NCI-H82 treated with DMSO at 0.1 percent for 48 hours (cell line): ENCODE measurements at regions not wholly inside any gene's neighbourhood (a gene's known extent, or its start where the extent isn't known, plus 50 kb on each side); places are given as distances from the start of the nearest gene placed in this dataset.

Experiments
- DNase-seq: peaks from one replicate; lab custom pipeline; 2025; ENCODE audit not compliant: unreplicated experiment; lab: John Stamatoyannopoulos, UW

DNA sequence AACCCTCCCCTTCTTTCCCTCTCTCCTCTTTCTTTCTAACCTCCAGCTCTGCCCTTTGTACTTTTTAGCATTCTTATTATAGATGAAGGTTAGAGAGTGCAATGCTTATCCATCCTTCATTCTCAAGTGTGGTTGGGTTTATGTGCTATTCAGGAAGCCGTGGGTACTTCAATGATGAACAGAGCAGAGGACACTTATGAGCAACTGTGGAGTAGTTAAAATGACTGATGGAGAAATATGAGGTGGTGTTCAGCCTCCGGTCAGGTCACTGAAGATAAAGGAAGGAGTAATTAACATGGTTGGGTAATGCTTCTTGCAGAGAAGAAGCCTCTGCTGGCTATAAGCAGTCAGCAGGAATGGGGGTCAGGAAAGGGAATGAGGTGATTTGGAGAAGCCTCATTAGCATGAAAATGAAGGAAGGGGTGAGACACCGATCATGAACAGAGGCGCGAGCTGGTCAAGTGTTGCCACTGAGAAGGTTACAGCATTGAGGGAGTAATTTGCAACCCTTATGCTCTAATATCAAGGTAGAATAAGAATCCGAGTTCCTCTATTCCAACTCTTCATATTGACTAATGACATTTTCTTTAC, 174.7 kb downstream of the LPIN1 start:
- DNase-seq, result no peak

DNA sequence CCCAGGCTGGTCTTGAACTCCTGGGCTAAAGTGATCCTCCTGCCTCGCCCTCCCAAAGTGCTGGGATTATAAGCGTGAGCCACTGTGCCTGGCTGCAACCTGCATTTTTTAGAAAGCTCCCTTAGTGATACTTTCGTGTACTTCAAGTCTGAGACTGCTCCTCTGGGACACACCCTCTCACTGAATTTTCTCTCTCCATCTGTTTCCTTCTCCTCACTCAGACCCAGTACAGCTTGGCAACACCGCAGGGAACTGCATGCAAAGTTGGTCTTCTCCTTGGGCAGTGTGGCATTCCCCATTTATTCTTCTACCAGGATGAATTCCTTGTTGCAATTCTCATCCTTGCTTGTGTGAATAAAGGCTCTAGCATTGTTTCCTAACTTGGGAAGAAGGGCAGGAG, 175.9 kb downstream of the LPIN1 start:
- no peak for DNase-seq

DNA sequence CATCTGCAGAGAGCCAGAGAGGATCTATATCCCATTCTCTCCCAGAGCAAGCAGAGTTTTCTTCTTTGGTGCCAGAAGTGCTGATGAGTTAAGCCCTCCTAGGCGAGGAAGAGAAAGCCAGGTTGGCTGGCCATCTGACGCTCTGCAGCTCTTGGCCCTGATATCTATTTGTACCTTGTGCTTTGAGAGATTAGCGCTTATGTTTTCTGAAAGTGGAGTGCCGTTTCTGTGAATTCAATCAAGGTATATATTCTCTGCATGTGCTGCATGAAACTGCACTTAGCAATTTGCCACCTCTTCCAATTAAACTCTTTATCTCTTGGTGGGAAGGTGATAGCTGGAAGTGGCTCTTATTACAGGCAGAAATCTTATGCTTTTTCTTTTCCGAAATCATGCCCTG, 177.5 kb downstream of the LPIN1 start:
- no peak for DNase-seq

DNA sequence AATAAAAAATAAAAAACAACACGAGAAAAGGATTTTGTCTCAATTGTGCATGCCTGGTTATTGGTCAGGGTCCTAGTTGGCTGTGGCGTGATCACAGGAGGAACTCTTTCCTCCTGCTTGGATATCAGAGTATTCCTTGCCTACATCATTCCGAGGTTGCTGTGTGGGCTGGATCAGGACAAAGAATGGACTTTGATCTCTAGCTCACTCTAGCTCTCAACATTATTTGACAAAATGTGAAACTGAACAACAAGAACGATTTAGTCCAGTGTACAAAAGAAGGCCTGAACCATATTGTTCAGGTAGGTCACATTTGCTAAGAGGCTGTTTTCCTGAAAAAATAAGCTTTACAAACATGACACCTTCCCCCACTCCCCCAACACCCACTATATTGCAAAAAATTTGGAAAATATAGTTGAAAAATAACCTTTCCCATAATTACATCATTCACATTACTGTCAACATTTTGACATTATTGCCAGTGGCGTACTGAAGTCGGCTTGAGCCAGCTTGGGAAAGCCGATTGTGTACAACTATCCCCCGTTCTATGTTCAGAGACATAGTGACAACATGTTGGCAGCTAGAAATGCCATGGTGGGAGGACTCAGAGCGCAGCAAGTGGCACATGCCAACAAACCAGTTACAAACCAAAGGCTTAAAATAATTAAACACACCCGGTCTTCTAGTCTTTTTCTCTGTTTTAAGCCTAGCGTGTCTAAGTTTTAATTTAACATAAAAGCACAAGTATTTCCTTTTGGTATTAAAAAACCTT, 179.0 kb downstream of the LPIN1 start:
- no peak for DNase-seq

DNA sequence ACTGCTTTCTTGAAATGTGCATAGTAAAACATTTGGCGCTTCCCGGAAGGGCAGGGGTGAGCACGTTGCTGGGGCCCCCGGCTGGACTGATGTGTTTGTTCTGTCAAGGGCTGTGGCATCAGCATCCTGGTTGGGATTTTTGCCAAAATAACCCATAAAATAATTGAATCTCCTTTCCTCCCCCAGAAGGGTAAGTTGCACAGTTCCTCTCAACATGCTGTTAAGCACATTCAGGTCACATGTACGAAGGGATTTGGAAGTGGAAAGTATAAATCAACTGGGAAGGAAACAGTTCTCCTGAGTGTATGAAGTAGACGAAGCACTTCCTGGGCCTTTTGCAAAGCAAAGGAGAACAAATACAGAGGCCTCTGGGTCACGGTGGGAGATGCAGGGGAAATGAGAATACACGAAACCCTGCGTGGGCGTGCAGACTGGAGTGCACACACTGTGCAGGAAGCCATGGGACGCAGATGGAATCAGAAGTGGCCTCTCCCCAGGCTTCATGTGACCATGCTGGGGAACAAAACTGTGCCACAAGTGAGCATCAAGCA, 183.9 kb downstream of the LPIN1 start:
- no peak for DNase-seq

DNA sequence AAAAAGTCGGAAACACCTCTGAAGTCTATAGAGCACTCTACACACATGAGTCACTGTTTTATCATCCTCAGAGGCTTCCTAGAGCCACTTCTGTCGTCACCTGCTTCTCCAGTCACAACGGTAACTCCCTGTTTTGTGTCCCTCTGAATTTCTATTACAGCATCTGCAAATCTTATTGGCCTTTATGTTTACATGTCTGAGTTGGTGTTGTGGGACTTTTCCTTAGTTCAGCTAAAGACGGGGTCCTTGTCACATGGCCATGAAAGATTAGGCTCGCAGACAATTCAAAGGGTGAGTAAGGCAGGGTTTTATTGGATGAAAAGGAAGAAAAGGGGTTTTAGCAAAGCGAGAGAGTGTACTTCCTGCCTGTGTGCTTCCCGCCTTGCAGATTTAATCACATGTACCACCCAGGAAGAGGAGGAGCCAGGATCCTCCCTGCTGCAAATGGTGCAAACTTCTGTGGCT, 185.6 kb downstream of the LPIN1 start:
- no peak for DNase-seq

DNA sequence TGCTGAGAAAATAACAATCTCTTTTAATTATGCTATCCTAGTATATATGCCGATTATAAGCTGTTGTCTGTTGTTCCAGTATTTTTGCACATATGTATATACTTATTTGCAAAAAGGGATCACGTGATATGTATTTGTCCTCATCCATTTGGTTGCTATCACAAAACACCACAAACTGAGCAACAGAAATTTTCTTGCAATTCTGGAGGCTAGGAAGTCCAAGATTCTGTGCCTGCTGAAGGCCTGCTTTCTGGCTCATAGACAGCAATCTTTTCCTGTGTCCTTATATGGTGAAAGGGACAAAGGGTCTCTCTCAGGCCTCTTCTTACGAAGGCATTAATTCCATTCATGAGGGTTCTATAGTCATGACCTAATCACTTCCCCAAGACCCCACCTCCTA, 186.5 kb downstream of the LPIN1 start:
- no peak for DNase-seq

DNA sequence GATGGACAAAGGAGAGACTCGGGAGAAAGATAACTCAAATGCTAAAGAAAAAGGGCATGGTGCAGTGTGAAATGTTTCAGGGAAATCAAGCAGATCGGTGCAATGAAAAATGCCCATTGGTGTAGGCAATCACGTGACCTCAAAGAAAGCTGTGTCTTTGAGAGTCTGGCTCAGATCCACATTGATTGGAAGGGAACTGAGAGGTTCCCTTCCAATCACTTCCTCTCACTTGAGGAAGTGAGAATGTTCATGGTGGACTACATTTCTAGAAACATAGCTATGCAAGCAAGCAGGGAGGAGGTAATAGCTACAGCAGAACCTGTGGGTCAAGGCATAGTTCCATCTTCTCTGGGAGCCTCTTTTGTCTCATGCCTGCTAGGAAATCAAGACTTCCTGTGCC, 187.4 kb downstream of the LPIN1 start:
- DNase-seq, result no peak

DNA sequence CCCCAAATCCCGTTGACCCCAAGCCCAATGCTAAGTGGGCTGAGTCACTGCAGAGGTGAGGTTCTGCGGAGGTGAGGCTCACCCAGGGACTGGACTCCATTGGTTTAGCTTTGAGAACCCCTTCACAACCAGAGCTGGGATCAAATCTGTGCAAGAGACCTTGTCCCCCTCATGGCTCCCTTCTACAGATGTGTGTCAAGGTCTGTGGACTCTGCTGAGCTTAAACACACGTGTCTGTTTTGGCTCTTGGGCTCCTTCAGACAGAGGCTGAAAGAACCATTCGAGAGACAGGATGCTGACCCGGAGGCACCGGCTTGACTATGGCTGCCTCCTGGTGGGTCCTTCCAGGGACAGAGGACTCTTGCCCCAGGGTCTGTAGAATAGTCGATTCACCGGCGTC, 190.3 kb downstream of the LPIN1 start:
- DNase-seq, result no peak

DNA sequence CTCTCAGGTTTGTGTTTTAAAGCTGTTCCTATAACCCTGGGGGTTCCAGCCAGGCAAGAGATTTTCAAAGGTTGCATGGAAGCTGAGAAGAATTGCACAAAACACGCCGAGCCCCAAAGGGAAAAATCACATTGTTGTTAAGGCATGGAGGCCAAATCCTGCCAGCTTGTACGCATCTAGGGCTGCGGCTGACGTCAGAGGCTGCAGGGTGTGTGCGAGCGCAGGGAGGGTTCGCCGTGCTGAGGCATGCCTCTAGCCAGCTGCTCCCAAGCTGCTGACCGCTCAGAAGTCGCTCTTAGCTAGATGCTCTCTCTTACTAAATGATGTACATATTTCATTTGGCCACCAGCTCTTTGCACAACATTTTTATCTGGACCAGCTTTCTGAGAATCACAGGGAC, 191.8 kb downstream of the LPIN1 start:
- DNase-seq, result no peak

DNA sequence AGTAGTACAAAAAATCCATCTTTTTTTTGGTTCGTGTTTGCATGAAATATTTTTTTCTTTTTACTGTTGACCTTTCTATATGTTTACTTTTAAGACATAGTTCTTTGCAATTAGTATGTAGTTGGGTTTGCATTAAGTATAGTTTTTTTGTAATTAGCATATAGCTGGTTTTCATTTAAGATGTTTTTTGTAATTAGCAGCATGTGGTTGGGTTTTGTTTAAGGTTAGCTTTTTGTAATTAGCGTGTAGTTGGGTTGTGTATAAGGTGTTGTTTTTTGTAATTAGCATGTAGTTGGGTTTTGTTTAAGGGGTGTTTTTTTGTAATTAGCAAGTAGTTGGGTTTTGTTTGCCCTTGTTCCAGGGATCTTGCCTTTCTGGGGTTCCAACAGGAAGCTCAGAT, 193.1 kb downstream of the LPIN1 start:
- no peak for DNase-seq

DNA sequence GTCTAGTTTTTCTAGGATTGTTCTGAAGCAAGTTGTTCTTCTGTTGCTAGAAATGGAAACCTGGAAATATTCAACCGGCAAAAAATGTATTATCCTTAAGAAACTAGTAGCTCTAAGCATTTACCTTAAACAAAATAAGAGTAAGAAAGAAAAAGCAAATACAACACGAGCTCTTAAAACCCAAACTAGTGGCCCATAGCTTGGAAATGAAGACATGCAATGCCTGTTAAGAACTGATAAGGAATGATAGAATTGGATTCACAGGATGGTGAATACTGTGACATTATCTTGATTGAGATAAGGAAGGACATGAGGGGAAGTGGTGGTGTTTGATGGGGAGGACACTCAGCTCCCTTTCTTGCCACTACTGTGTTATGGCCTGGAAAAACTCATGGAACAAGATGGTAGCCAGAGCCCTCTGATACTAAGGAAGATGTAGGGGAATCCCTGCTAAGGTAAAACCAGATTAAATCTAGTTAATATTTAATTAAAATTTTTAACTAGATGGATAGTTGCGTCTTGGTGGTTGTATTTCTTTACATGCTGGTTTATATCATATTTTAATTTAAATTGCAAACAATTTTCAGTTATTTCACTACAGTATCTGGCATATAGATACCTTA, 193.8 kb downstream of the LPIN1 start:
- no peak for DNase-seq

DNA sequence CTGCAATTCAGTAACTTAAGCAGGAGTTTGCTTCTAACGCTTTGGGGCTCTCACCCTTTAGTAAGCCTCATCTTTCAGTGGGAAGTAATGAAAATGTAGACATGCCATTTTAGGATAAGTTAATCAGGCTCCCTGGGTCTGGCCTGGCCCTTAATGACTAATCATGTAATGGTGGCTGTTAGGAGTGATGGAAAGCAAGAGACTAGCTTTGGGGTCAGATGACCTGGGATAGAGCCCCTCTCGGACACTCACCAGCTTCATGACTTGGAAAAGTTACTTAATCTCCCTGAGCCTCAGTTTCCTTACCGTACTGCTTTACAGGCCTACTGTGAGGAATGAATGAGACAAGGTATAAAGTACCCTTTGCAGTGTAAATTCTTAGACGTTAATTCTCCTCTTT, 194.4 kb downstream of the LPIN1 start:
- no peak for DNase-seq

DNA sequence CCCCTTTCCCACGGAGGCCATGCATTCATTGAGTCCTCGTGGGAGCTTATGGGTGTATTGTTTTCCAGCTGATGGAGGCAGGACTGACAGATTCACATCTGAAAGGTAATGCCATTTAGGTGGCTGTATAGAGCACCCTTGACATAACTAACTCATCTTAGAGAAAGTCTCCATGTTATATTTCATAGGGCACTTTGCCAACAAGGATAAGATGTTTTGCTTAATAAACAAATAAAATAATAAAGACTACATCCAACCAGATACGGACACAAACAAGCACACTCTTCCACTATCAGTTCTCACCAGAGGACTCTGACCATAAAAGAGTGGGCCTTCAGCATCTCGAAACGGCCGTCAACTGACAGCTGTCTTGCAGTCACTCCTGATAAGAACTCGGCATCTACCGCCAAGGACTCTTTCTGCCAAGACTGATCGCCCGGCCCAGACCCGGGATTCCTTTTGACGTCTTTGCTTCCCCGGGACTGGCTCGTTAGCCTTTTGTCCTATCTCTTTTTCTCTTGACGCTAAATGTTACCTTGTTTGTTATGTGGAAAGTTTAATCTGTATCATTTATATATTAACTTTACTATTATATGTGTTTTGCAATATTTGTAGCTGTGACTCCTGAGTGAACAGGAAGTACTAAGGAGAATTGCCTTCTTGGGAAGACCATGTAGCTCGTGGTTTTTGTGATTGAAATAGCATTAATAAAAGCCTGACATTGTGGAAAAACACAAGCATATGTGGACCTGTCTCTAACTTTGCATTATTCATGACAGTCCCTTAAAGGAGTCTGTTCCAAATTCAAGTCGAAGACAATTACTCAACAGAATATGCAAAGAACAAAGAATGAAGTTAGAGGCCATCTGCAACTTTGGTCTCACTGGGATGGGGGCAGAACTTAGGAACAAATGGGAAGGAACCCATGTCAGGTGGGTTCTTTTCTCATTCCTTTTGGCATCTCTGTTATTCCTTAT, 195.1 kb downstream of the LPIN1 start:
- DNase-seq, result no peak

DNA sequence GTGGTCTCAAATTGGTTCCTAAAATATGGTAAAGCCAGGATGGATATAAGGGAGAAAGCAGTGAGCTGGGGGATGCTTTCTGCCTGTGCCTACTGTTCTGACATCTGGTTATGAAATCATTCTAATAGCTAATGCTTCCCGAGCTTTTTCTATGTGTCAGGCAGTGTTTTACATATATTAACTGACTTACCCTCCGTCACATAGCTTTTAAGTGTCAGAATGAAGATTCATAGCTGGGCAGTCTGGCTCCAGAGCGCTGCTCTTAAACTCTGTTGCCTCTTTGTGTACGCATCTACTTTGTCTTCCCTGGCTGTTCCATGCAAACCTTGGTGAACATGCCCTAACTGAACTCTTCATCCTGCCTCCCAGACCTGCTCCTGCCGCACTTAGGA, 195.7 kb downstream of the LPIN1 start:
- no peak for DNase-seq

DNA sequence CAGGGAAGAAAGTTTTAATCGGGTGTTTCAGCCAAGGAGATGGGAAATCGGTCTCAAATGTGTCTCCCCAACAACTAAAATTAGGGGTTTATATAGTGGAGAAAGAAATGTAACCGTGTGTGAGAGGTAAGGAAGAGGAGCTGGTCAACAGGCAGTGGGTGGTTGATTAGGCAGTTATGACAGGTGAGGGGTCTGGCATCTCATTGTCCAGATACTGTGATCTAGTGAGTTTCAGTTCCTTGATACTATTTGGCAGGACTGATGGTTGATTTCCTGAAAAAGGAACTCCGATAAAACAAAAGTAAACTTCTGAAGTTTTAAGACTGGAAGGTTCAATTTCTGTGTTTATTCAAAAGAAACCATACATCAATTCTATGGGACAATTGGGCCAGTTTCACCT, 197.9 kb downstream of the LPIN1 start:
- no peak for DNase-seq

DNA sequence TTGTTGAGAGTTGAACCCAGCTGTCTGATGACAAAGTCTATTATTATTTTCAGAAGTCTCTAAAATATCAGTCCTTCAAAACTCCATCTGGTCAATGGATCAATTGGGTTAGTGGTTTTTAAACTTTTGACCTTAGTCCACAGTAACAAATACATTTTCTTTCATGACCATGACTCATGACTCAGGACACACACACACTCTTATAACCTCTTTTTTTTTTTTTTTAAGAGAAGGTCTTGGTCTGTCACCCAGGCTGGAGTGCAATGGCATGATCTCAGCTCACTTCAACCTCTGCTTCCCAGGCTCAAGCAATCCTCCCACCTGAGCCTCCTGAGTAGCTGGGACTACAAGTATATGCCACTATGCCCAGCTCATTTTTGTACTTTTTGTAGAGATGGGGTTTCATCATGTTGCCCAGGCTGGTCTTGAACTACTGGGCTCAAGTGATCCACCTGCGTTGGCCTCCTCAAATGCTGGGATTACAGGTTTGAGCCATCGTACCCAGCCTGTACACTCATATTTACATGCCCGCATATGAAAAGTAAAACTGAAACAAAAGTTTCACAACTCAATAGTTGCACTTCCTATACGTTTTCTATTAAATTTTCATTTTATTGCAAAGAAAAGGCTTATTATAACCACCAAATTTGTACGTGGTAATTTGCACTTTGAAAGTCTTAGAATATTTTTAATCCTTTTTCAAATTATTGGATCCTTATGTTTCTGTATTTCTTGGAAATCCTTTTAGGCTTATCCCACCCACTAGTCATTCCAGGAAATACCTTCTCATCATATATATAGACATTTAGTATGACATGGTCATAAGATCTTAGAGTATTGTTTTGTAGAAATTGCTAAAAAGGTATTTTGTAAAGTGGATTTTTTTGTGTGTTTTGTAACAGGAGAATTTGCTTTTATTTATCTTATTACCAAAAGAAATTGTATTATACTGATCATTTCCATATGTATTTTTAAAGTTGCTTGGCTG, 199.0 kb downstream of the LPIN1 start:
- no peak for DNase-seq

DNA sequence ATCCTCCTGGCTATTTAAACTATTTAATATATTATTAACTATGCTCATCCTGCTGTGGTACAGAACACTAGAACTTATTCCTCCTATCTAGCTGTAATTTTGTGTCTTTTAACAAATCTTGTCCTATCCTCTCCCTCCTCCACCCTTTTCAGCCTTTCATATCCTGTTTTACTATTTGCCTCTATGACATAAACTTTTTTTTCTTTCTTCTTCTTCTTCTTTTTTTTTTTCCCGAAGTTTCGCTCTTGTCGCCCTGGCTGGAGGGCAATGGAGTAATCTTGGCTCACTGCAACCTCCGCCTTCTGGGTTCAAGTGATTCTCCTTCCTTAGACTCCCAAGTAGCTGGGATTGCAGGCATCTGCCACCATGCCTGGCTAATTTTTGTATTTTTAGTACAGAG, 201.5 kb downstream of the LPIN1 start:
- DNase-seq, result no peak

DNA sequence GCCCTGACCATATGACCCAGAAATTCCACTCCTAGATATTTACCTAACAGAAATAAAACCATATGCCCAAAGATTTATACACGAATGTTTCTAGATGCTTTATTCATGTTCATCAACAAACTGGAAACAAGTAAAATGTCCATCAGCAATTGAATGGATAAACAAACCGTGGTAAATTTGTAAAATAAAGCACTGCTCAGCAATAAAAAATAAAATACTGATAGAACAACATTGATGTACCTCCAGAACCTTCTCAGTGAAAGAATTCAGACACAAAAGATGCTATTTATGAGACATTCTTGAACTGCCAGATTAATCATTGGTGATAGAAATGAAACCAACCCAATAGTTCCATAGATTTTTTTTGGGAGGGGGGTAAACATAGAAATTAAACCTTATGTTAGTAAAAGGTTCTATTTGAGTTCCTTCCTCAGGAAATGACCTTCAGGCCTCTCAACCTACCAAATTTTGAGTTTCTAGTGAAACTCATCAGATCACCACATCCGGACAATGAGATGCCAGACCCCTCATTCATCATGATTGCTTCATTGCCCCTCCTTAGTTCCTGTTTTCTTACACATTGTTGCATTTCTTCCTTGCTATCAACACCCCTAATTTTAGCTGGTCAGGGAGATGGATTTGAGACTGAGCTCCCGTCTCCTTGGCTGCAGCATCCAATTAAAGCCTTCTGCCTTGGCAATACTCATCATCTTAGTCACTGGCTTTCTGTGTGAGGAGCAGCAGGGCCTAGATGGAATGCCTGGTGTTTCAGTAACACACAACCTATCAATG, 203.5 kb downstream of the LPIN1 start:
- no peak for DNase-seq
